ENCODE measurements at regions not wholly inside any gene's neighbourhood (a gene's known extent, or its start where the extent isn't known, plus 50 kb on each side); places are given as distances from the start of the nearest gene placed in this dataset.

- Histone ChIP-seq H3K36me3 (ENCODE audit: insufficient read depth, low read length) (no peaks in the 10 kb centered on the region), H3K4me1 (ENCODE audit: insufficient read depth, low read length) (no peaks in the 10 kb centered on the region), H3K27ac (ENCODE audit: low read depth, low read length) (no peak overlapping the region), H3K27me3 (ENCODE audit: insufficient read depth, low read length) (no peaks in the 10 kb centered on the region), H3K9me3 (ENCODE audit: insufficient read depth, low read depth, low read length) (no peaks in the 10 kb centered on the region), H3K9ac (ENCODE audit: low read length) (no peak overlapping the region), H3K4me2 (ENCODE audit: low read length) (no peak overlapping the region), H3K4me3 (ENCODE audit: insufficient read depth, low read depth, low read length) (no peak overlapping the region), H4K20me1 (ENCODE audit: insufficient read depth, low read length) (no peaks in the 10 kb centered on the region), H2AFZ (ENCODE audit: low read depth, low read length) (no peak overlapping the region), H3K79me2 (ENCODE audit: insufficient read depth, low read length) (no peaks in the 10 kb centered on the region)
- no peak overlapping the region for H3K27ac Mint-ChIP-seq (ENCODE audit: unreplicated experiment)
- no peak for FAIRE-seq
- no peaks in the 10 kb centered on the region for H3K36me3 Mint-ChIP-seq (ENCODE audit: low read depth, unreplicated experiment)
- no peak for TF ChIP-seq EZH2 (IDR thresholded peaks at IDR 0.05; ENCODE audit: insufficient read depth, low read length)
- TF ChIP-seq, protein P1, sequence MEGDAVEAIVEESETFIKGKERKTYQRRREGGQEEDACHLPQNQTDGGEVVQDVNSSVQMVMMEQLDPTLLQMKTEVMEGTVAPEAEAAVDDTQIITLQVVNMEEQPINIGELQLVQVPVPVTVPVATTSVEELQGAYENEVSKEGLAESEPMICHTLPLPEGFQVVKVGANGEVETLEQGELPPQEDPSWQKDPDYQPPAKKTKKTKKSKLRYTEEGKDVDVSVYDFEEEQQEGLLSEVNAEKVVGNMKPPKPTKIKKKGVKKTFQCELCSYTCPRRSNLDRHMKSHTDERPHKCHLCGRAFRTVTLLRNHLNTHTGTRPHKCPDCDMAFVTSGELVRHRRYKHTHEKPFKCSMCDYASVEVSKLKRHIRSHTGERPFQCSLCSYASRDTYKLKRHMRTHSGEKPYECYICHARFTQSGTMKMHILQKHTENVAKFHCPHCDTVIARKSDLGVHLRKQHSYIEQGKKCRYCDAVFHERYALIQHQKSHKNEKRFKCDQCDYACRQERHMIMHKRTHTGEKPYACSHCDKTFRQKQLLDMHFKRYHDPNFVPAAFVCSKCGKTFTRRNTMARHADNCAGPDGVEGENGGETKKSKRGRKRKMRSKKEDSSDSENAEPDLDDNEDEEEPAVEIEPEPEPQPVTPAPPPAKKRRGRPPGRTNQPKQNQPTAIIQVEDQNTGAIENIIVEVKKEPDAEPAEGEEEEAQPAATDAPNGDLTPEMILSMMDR (IDR thresholded peaks at IDR 0.05; ENCODE audit: insufficient read depth, low read depth, low read length): no peak
- no peak overlapping the region for H3K4me3 Mint-ChIP-seq (ENCODE audit: unreplicated experiment)
- no peaks in the 10 kb centered on the region for H3K4me1 Mint-ChIP-seq (ENCODE audit: low read depth, unreplicated experiment)
- H3K9me3 Mint-ChIP-seq (ENCODE audit: unreplicated experiment): peaks cover 10% of the 10 kb centered on the region
- no peak for DNase-seq (ENCODE audit: low read depth)
- no peaks in the 10 kb centered on the region for H3K27me3 Mint-ChIP-seq (ENCODE audit: low read depth, unreplicated experiment)
Measured at GRCh38 chr4:66544281-66544680, 874.0 kb upstream of the EPHA5 start.

- Histone ChIP-seq H3K9ac (ENCODE audit: low read length) (no peak overlapping the region), H3K9me3 (ENCODE audit: insufficient read depth, low read depth, low read length) (no peaks in the 10 kb centered on the region), H3K79me2 (ENCODE audit: insufficient read depth, low read length) (no peaks in the 10 kb centered on the region), H3K27me3 (ENCODE audit: insufficient read depth, low read length) (no peaks in the 10 kb centered on the region), H3K27ac (ENCODE audit: low read depth, low read length) (no peak overlapping the region), H2AFZ (ENCODE audit: low read depth, low read length) (no peak overlapping the region), H3K4me3 (ENCODE audit: insufficient read depth, low read depth, low read length) (no peak overlapping the region), H4K20me1 (ENCODE audit: insufficient read depth, low read length) (no peaks in the 10 kb centered on the region), H3K36me3 (ENCODE audit: insufficient read depth, low read length) (no peaks in the 10 kb centered on the region), H3K4me2 (ENCODE audit: low read length) (no peak overlapping the region), H3K4me1 (ENCODE audit: insufficient read depth, low read length) (no peaks in the 10 kb centered on the region)
- no peak for TF ChIP-seq EZH2 (IDR thresholded peaks at IDR 0.05; ENCODE audit: insufficient read depth, low read length)
- TF ChIP-seq, protein P1 (IDR thresholded peaks at IDR 0.05; ENCODE audit: insufficient read depth, low read depth, low read length): no peak
- no peaks in the 10 kb centered on the region for H3K27me3 Mint-ChIP-seq (ENCODE audit: low read depth, unreplicated experiment)
- peaks cover 3% of the 10 kb centered on the region for H3K9me3 Mint-ChIP-seq (ENCODE audit: unreplicated experiment)
- no peaks in the 10 kb centered on the region for H3K36me3 Mint-ChIP-seq (ENCODE audit: low read depth, unreplicated experiment)
- no peak overlapping the region for H3K27ac Mint-ChIP-seq (ENCODE audit: unreplicated experiment)
- DNase-seq (ENCODE audit: low read depth): no peak
- no peak overlapping the region for H3K4me3 Mint-ChIP-seq (ENCODE audit: unreplicated experiment)
- no peaks in the 10 kb centered on the region for H3K4me1 Mint-ChIP-seq (ENCODE audit: low read depth, unreplicated experiment)
- no peak for FAIRE-seq
Measured at GRCh38 chr4:66539745-66540144, 869.5 kb upstream of the EPHA5 start.

- no peak overlapping the region for H3K27ac ChIP-seq (ENCODE audit: low read depth, low read length)
Measured at GRCh38 chr4:66524781-66525180, 854.5 kb upstream of the EPHA5 start.

More at GRCh38 chr4:66524781-66525180, 854.5 kb upstream of the EPHA5 start:
- Histone ChIP-seq H3K4me3 (ENCODE audit: insufficient read depth, low read depth, low read length) (no peak overlapping the region), H2AFZ (ENCODE audit: low read depth, low read length) (no peak overlapping the region), H3K27me3 (ENCODE audit: insufficient read depth, low read length) (no peaks in the 10 kb centered on the region), H3K9me3 (ENCODE audit: insufficient read depth, low read depth, low read length) (no peaks in the 10 kb centered on the region), H3K36me3 (ENCODE audit: insufficient read depth, low read length) (no peaks in the 10 kb centered on the region), H3K4me2 (ENCODE audit: low read length) (no peak overlapping the region), H3K4me1 (ENCODE audit: insufficient read depth, low read length) (no peaks in the 10 kb centered on the region), H3K79me2 (ENCODE audit: insufficient read depth, low read length) (no peaks in the 10 kb centered on the region), H3K9ac (ENCODE audit: low read length) (no peak overlapping the region), H4K20me1 (ENCODE audit: insufficient read depth, low read length) (no peaks in the 10 kb centered on the region)
- TF ChIP-seq EZH2 (IDR thresholded peaks at IDR 0.05; ENCODE audit: insufficient read depth, low read length): no peak
- TF ChIP-seq, protein P1 (IDR thresholded peaks at IDR 0.05; ENCODE audit: insufficient read depth, low read depth, low read length): no peak
- H3K9me3 Mint-ChIP-seq (ENCODE audit: unreplicated experiment): no peaks in the 10 kb centered on the region
- no peaks in the 10 kb centered on the region for H3K27me3 Mint-ChIP-seq (ENCODE audit: low read depth, unreplicated experiment)
- DNase-seq (ENCODE audit: low read depth) (no peak), FAIRE-seq (no peak)
- H3K36me3 Mint-ChIP-seq (ENCODE audit: low read depth, unreplicated experiment): no peaks in the 10 kb centered on the region
- H3K4me3 Mint-ChIP-seq (ENCODE audit: unreplicated experiment): no peak overlapping the region
- H3K4me1 Mint-ChIP-seq (ENCODE audit: low read depth, unreplicated experiment): no peaks in the 10 kb centered on the region
- H3K27ac Mint-ChIP-seq (ENCODE audit: unreplicated experiment): no peak overlapping the region

Data from astrocyte (in vitro differentiated cells and primary cell).